ENCODE measurements at regions not wholly inside any gene's neighbourhood (a gene's known extent, or its start where the extent isn't known, plus 50 kb on each side); places are given as distances from the start of the nearest gene placed in this dataset.
"Not testable (repeated sequence)": the region's sequence is repeated elsewhere in the genome, so short reads cannot be mapped to it uniquely, and the experiment has no call there.

- not testable (repeated sequence) for H3K4me2 ChIP-seq (ENCODE audit: low read depth, low read length, poor library complexity, severe bottlenecking); H2AFZ ChIP-seq (ENCODE audit: low read depth, low read length, severe bottlenecking); H3F3A ChIP-seq (ENCODE audit: insufficient read depth); H3K4me3 ChIP-seq (ENCODE audit: insufficient read depth, low read length, poor library complexity, severe bottlenecking); H3K9ac ChIP-seq (ENCODE audit: low read length); H3K79me2 ChIP-seq (ENCODE audit: insufficient read depth, low read length); H3K9me3 ChIP-seq (ENCODE audit: insufficient read depth, low read length); H3K27me3 ChIP-seq (ENCODE audit: low read length); H3K36me3 ChIP-seq (ENCODE audit: low read length); H3K9me2 ChIP-seq (replicated peaks; ENCODE audit: insufficient read depth, low read length); H4K20me1 ChIP-seq (ENCODE audit: low read depth, low read length); H3K27ac ChIP-seq (ENCODE audit: low read depth, low read length)
Measured at GRCh38 chr2:5628484-5628883, 63.7 kb upstream of the SOX11 start.

- not testable (repeated sequence) for H3K9me3 ChIP-seq (ENCODE audit: insufficient read depth, low read length); H3K36me3 ChIP-seq (ENCODE audit: low read length); H3K4me3 ChIP-seq (ENCODE audit: insufficient read depth, low read length, poor library complexity, severe bottlenecking); H2AFZ ChIP-seq (ENCODE audit: low read depth, low read length, severe bottlenecking); H3K79me2 ChIP-seq (ENCODE audit: insufficient read depth, low read length); H4K20me1 ChIP-seq (ENCODE audit: low read depth, low read length); H3K9me2 ChIP-seq (replicated peaks; ENCODE audit: insufficient read depth, low read length); H3K9ac ChIP-seq (ENCODE audit: low read length); H3K27ac ChIP-seq (ENCODE audit: low read depth, low read length); H3K4me2 ChIP-seq (ENCODE audit: low read depth, low read length, poor library complexity, severe bottlenecking); H3F3A ChIP-seq (ENCODE audit: insufficient read depth); H3K27me3 ChIP-seq (ENCODE audit: low read length)
Measured at GRCh38 chr2:5629510-5629909, 62.7 kb upstream of the SOX11 start.

- not testable (repeated sequence) for H3K9me3 ChIP-seq (ENCODE audit: insufficient read depth, low read length); H3K9me2 ChIP-seq (replicated peaks; ENCODE audit: insufficient read depth, low read length); H3K79me2 ChIP-seq (ENCODE audit: insufficient read depth, low read length); H3K36me3 ChIP-seq (ENCODE audit: low read length); H3K4me2 ChIP-seq (ENCODE audit: low read depth, low read length, poor library complexity, severe bottlenecking); H3F3A ChIP-seq (ENCODE audit: insufficient read depth); H4K20me1 ChIP-seq (ENCODE audit: low read depth, low read length); H3K9ac ChIP-seq (ENCODE audit: low read length); H3K4me3 ChIP-seq (ENCODE audit: insufficient read depth, low read length, poor library complexity, severe bottlenecking); H2AFZ ChIP-seq (ENCODE audit: low read depth, low read length, severe bottlenecking); H3K27me3 ChIP-seq (ENCODE audit: low read length); H3K27ac ChIP-seq (ENCODE audit: low read depth, low read length)
Measured at GRCh38 chr2:5637051-5637450, 55.1 kb upstream of the SOX11 start.
